HG03196 (cell line): ENCODE measurements at regions not wholly inside any gene's neighbourhood (a gene's known extent, or its start where the extent isn't known, plus 50 kb on each side); places are given as distances from the start of the nearest gene placed in this dataset.
"Not testable (repeated sequence)": the region's sequence is repeated elsewhere in the genome, so short reads cannot be mapped to it uniquely, and the experiment has no call there.

Experiments used
- ATAC-seq: cut with Tn5 transposase; IDR thresholded peaks from one replicate; pipeline ENCODE4 v1.9.1; 2021; ENCODE audit not compliant: unreplicated experiment

GRCh38 chr6:131336596-131336995 lies 201.3 kb downstream of the AKAP7 start:
- ATAC-seq, result no peak

- not testable (repeated sequence) for ATAC-seq
These were observed 211.6 kb downstream of the AKAP7 start for GRCh38 chr6:131346896-131347295.

DNA sequence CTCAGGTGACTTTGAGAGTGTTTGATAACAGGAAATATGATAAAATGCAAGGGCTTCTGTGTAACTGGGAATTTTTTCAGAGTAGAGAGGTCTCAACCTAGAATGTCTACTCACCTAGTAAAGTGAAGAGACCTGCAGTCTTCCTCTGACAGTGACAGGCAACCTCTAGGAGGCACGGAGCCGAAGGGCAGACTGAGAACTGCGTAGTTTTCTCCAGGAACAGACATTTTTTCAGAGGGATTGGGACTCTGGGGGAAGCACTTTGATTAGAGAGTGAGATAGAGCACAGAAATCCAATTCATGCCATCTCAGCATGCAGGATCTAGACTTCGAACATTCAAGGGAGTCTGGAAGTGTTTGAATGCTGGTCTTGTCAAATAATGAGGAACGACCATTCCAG lies 213.3 kb downstream of the AKAP7 start:
- ATAC-seq, result no peak

GRCh38 chr6:131349199-131349598 lies 213.9 kb downstream of the AKAP7 start:
- ATAC-seq, result no peak

DNA sequence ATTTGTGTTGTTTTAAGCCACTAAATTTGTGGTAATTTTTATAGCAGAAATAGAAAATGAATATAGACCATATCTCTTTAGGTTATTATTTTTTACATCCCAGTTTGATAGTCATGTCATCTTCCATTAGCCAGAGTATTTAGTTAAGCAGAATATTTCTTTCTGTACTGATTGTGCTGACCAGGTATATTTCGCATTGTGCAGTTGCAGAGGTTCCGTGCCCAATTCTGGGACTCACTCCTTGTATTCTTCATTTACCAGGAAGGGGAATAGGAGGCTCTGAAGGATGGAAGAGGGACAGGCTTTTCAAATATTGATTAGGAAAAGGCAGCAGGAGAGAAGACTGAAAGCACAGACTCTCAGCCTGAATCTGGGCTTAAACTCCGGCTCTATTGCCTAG lies 217.8 kb downstream of the AKAP7 start:
- ATAC-seq, result no peak

DNA sequence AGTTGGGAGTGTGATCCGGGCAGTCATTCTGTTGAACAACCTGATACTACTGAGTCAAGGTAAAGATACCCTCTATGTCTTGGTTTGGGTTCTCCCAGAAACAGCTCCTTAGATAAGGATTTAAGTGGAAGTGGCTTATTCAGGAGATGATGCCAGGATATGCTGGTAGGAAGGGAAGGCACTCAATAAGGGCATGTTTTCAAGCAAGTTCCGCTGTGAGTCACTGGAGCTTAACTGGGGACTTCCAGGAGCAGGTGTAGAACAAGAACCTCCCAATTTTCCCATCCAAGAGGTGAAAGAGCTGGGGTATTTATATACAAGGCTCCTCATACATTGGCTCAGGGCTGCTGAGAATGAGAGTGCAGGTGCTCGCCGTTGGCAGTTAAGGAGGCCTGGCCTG lies 218.6 kb downstream of the AKAP7 start:
- ATAC-seq, result no peak

- no peak for ATAC-seq
These were observed 218.7 kb upstream of the ARG1 start for GRCh38 chr6:131354356-131354755.

- no peak for ATAC-seq
These were observed 216.9 kb upstream of the ARG1 start for GRCh38 chr6:131356161-131356560.

GRCh38 chr6:131357501-131357900 lies 215.5 kb upstream of the ARG1 start:
- ATAC-seq, result no peak

DNA sequence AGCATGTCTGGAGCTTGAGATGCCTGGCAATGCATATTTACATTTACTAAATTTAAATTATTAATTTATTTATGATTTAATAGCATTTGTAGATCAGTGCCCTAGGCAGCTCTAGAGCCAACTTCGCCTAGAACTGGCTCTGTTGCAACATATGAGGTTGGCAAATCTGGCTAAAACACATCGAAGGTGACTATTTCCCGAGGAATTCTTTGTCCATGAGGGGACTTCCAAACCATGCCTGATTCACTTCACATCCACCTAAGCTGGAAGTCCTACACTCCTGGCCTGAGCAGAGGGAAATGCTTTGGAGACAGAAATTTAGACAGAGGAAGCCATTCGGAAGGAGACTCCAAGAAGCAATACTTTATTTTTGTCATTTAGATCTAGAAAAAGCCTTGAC lies 211.0 kb upstream of the ARG1 start:
- ATAC-seq, result no peak

DNA sequence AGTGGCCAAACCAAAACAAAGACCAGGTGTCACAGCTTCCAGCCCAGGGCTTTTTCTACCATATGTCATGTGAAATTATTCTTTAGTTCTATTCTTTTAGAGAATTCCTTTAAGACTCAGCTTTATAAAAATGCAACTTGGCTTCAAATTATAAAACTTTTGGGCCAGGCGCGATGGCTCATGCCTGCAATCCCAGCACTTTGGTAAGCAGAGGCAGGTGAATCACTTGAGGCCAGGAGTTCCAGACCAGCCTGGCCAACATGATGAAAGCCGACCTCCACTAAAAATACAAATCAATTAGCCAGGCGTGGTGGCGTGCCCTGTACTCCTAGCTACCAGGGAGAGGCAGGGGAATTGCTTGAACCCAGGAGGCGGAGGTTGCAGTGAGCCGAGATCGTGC lies 210.3 kb upstream of the ARG1 start:
- ATAC-seq, result no peak

DNA sequence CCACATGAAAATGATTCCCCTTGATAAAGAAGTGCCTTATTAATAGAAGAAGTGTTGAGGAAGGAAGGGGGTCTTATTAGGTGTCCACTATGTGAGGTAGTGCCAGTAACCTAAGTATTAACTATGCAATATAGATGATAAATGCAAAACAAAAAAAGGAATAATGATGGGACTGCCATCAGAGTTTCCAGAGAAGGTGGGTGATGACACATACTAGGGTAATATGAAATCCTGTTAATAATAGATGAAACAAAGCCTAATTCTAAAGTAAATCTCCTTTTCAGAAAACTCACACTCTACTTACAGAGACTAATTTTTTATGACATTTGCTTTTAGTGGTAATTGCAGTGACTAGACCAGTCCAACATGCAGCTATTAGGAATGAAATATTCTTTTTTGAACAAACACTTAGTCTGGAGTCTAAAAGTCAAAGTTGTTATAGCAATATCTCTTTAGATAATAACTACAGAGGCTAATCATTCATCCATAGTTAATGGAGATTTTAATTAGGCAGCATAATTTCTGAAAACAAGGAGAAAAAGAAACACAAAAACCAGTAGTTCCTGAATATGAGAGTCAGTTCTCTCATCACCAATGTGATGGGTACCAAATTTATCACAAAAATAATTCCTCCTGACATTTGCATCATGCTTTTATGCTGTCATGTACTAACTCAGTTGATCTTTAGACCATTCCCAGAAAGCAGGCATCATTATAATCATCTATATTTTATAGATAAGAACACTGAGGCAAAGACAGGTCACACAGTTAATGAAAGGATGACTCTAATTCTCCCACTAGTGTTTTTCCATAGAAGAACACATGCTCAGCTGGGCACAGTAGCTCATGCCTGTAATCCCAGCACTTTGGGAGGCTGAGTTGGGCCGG lies 208.8 kb upstream of the ARG1 start:
- no peak for ATAC-seq

- ATAC-seq, result no peak
These were observed 206.8 kb upstream of the ARG1 start for GRCh38 chr6:131366223-131366622.

DNA sequence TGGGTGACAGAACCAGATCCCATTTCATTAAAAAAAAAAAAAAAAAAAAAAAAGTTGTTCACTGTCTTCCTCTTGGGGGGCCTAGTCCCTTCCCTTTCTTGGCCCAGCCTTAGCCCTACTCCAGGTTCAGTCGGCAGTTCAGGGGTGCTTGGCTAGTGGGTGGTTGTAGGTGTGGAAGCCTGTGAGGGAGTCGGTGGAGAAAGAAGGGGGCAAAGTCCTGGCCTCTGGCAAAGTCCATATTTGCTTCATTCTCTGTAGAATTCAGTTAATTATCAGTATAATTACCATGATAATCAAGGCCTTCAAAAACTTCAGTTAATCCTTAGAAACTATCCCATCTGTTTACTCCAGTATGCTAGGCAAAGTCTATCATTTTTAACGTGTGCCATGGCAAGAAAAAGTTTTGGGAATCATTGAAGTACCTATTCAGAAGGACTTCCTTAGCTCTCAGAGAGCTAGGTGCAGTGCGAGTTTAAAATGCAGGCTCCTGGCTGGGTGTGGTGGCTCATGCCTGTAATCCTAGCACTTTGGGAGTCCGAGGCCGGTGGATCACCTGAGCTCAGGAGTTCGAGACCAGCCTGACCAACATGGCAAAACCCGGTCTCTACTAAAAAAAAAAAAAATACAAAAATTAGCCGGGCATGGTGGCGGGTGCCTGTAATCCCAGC lies 205.7 kb upstream of the ARG1 start:
- ATAC-seq, result no peak

DNA sequence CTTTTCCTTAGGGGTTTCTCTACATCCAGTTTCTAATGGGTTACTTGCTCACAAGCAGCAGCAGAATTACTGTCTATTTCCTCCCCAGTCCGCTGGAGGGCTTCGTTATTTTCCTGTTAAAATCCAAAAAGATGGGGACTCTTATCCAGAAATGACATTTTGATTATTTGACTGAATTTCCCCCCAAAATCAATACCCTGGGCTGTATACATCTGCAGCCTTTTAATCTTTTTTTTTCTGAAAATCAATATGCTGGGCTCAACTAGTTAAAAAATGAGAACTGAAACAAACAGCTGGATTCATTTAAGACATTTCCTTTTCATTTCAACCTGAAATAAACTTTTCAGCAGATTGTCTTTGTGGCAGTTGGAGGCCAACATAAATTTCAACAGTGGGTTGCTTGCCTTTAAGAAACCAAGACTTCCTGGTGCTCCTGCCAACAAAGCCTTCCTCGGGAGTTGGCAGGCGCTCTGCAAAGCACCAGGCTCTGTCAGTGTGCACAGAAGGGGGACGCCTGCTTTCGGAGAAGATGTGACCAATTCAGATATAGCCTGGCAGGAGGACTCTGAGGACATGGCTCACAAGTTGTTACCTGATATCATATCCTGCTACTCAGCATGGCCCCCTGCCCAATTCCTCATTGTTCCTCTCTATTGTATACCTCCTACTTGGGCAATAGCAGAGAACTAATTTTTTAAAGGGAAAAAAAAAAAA lies 204.7 kb upstream of the ARG1 start:
- ATAC-seq, result peak; percentile 60

DNA sequence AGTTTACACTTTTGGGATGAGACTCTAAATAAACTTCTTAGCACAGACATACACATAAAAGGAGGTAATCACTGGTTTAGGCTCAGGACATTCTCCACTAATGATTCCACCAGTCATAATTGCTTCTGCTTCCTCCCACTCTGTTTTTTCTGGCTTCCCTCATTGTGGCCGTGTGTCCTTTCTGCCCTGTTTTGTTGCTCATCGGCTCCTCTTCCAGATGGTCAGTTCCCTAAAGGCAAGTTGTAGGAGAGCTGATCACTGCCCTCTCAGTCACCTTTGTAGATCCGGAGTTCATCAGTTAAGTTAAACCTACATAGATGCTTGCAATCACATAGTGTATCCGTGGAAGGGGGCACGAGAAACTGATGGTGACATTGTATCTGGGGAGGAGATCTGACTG lies 200.5 kb upstream of the ARG1 start:
- no peak for ATAC-seq

DNA sequence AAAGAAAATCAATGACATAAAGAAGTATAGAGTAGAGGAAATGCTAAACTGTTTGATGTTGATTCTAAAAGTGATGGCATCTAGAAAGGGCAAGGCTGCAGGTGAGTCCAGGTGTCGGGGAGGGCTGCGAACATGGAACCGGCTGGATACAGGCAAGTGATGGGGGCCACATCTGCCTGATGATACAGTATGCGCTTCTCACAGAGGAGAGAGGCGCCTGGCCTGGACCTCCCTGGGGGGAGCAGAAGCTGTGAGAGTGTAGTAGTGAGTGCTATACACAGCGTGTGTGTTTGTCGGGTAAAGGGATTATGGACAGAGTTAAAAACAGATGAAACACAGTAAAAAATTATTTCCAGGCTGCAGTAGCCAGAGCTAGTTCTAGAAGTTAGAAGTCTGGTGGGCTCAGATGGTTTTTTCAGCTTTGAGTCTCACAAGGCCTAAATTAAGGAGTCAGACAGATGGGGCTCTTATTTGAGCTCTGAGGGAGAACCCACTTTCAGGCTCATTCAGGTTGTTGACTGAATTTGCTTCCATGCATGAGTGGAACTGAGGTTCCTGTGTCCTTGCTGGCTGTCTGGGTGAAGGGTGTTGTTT lies 195.8 kb upstream of the ARG1 start:
- ATAC-seq, result no peak

GRCh38 chr6:131378874-131379273 lies 194.2 kb upstream of the ARG1 start:
- ATAC-seq, result no peak

DNA sequence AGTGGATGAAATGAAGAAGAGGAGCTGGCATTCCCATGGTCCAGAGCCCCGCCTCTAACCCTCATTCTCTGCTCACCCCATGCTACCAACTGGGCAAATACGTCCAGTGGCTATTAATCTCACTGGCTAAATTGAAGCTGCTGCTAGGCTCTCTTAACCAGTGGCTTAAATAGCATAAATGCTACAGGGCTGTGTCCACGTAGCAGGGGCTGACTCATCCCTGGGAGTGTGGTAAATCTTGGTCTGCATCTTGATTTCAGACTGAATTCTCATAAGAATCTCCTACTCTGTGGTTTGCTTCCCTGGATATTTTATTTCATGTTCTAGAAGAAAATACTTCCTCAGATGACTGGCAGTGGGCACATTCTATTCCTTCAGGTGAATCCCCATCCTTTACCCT lies 193.1 kb upstream of the ARG1 start:
- ATAC-seq, result no peak

DNA sequence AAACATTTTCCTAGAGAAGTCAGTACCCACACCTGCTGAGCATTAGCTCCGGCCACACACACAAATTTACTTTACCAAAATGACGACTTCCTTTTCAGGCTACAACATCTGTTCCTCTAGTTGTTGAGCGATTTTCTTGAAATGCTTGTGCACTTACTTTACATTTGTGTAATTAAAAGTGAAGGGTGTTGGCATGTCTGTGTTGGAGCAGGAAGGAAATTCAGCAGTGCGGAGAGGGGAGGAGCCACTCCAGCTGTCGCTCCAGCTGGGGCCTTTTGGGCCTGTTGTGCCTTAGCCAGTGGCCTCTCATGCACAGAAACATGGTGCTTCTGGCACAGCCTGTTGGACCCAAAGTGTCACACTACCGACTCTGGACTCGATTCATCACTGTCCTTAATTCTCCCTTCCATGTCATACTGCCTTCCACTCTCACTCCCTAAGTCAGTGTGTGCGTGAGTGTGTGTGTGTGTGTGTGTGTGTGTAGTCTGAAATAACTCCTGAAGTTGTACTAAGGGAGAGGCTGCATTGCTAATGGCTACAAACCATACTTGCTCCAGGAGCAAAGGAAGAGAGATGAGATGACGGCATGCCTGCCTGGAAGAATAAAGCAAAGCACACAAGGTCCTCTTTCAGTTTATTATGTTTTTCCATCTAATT lies 191.8 kb upstream of the ARG1 start:
- ATAC-seq, result no peak

DNA sequence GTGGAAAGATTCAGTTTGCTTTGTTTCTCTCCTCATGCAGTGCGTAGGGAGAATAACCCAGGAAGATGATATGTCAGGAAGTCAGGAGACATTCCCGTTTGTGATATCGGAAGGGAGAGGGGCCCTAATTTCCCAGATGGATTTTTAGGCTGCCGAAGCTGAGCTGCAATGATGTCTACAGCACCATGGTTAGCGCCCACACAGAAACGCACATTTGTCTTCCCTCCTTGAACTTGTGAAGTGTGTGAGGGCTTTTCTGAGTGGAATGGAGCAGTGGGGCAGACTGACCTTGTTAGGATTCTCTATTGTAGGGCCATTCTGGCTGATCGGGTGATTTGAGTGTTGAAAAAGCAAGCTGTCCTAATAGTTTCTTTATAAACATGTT lies 191.3 kb upstream of the ARG1 start:
- ATAC-seq, result no peak
